Activated CD4-positive, alpha-beta memory T cell treated with anti-CD3 and anti-CD28 coated beads, Interleukin-2, amount 10 ng/mL, durations not matched to agents 7 days and 5 days (primary cell): ENCODE measurements at regions not wholly inside any gene's neighbourhood (a gene's known extent, or its start where the extent isn't known, plus 50 kb on each side); places are given as distances from the start of the nearest gene placed in this dataset.

Source experiments
- CTCF ChIA-PET: fragments of 350-600 bp; sonication (Branson Sonifier 250); formaldehyde crosslinking; loops from one replicate; lab custom pipeline; 2021; ENCODE audit warnings: antibody characterized with exemption, inconsistent platforms; lab: Charles Lee
- POLR2A ChIA-PET: fragments of 350-600 bp; sonication (Branson Sonifier 250); formaldehyde crosslinking; loops from one replicate; lab custom pipeline; 2021; ENCODE audit warnings: antibody characterized with exemption; lab: Charles Lee
- DNase-seq: peaks from one replicate; pipeline ENCODE4 v3.0.0-alpha.2; 2020
- H3K27ac Mint-ChIP-seq: one replicate; pipeline ENCODE4 v1.8.0; 2021; ENCODE audit warnings: mild to moderate bottlenecking, mixed read lengths
- H3K27me3 Mint-ChIP-seq: one replicate; pipeline ENCODE4 v1.8.0; 2021; ENCODE audit warnings: mixed read lengths
- H3K36me3 Mint-ChIP-seq: one replicate; pipeline ENCODE4 v1.8.0; 2021; ENCODE audit warnings: low read depth, mixed read lengths
- H3K4me1 Mint-ChIP-seq: one replicate; pipeline ENCODE4 v1.8.0; 2021; ENCODE audit warnings: mixed read lengths
- H3K4me3 Mint-ChIP-seq: one replicate; pipeline ENCODE4 v1.8.0; 2021; ENCODE audit warnings: mild to moderate bottlenecking, mixed read lengths
- H3K9me3 Mint-ChIP-seq: one replicate; pipeline ENCODE4 v1.8.0; 2021; ENCODE audit warnings: mixed read lengths

DNA sequence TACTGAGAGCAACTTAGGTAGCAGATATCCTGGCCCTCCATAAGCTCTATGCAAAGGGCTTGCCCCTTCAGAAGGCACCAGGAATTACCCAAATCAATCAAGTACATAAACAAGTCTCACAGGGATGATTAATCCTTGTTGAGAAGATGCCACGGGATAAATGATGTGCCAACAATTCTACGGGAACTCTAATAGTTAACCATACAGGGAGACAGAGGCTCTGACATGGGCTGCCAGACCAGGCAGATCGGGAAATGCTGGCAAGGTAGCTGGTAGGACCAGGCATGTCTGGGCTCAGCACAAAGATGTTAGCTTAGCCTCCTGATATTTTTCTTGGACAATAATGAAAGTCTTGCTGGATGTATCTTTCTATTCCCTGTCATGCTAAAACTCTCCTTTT is 249.3 kb upstream of the THBS1 start:
- ChIA-PET CTCF (interaction anchor here (1.3 kb wide), 1 partner anchor 425 kb away, joined by 3 read pairs; no protein-coding TSS in a partner anchor), POLR2A (no interaction called here)
- H3K4me3 Mint-ChIP-seq: no peak overlapping the region
- H3K36me3 Mint-ChIP-seq: no peaks in the 10 kb centered on the region
- H3K9me3 Mint-ChIP-seq: no peaks in the 10 kb centered on the region
- H3K4me1 Mint-ChIP-seq: no peaks in the 10 kb centered on the region
- no peak for DNase-seq
- peaks cover 13% of the 10 kb centered on the region for H3K27me3 Mint-ChIP-seq
- H3K27ac Mint-ChIP-seq: no peak overlapping the region

GRCh38 chr15:39332846-39333245 is 248.0 kb upstream of the THBS1 start:
- Mint-ChIP-seq H3K4me1 (no peaks in the 10 kb centered on the region), H3K36me3 (no peaks in the 10 kb centered on the region), H3K27me3 (peaks cover 11% of the 10 kb centered on the region), H3K9me3 (no peaks in the 10 kb centered on the region), H3K4me3 (no peak overlapping the region), H3K27ac (no peak overlapping the region)
- ChIA-PET POLR2A (no interaction called here), CTCF (interaction anchor here (1.3 kb wide), 1 partner anchor 424 kb away, joined by 3 read pairs; no protein-coding TSS in a partner anchor)
- DNase-seq: no peak

- no peak for DNase-seq
- CTCF ChIA-PET: no interaction called here
- Mint-ChIP-seq H3K4me1 (no peaks in the 10 kb centered on the region), H3K27ac (no peak overlapping the region), H3K4me3 (no peak overlapping the region), H3K36me3 (no peaks in the 10 kb centered on the region), H3K27me3 (peaks cover 12% of the 10 kb centered on the region), H3K9me3 (no peaks in the 10 kb centered on the region)
- POLR2A ChIA-PET: no interaction called here
Measured at GRCh38 chr15:39333393-39333792, 247.5 kb upstream of the THBS1 start.

DNA sequence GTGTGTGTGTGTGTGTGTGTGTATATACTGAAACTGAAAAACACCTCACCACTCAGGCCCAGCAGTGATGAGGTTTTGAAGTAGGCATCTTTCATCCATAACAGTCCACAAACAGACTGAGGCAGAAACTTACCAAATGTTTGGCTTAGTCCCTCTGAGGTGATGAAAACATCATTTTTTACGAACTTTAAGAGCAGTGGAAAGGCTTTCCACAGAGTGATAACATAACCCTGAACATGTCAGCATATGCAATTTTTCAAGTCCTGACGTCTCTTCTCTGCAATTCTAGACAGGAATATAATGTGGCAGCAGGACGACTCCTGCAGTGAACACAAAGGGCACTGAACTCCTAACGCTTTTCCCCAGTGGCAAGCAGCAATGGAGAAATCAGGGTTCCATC is 247.0 kb upstream of the THBS1 start:
- Mint-ChIP-seq H3K9me3 (no peaks in the 10 kb centered on the region), H3K27me3 (peaks cover 12% of the 10 kb centered on the region), H3K4me1 (no peaks in the 10 kb centered on the region), H3K36me3 (no peaks in the 10 kb centered on the region), H3K27ac (no peak overlapping the region), H3K4me3 (no peak overlapping the region)
- no peak for DNase-seq
- ChIA-PET CTCF (no interaction called here), POLR2A (no interaction called here)

DNA sequence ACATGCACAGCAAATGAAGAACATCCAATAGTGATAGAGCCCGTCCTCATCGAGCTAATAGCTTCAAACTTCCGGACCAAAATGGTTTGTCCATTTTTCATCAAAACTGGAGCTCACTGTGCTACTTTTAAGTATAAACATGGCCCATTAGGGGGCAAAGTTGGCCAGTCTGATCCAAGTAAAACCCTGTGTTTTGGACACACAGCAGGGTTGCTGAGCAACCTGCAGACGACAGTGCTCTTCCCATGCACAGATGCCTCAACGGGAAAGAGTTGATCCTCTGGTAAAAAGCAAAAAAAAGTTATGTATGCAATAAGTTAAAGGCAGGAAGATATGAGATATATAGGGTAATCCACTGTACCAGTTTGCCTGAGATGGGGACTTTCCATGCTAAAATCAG is 244.0 kb upstream of the THBS1 start:
- Mint-ChIP-seq H3K27ac (no peak overlapping the region), H3K9me3 (no peaks in the 10 kb centered on the region), H3K36me3 (no peaks in the 10 kb centered on the region), H3K4me3 (no peak overlapping the region), H3K4me1 (no peaks in the 10 kb centered on the region), H3K27me3 (peaks cover 16% of the 10 kb centered on the region)
- POLR2A ChIA-PET: no interaction called here
- no peak for DNase-seq
- CTCF ChIA-PET: no interaction called here

DNA sequence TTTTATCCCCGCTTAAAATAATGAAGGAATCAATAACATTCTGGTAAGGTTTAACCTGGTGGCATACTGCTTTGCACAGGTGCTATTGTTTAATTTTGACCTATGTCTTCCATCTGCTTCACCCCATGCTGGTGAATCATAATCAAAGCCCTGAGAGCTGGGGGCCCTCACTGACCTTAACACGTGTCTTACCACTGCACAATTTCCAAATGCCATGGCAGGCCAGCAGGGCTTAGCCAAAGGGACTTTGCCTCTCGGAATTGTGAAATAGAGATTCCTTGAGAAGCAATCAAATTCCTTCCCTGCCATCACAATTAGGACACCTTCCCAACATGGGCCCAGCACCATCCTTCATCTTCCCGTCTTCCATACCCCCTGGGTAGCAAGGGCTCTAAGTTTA is 242.6 kb upstream of the THBS1 start:
- ChIA-PET CTCF (no interaction called here), POLR2A (no interaction called here)

DNA sequence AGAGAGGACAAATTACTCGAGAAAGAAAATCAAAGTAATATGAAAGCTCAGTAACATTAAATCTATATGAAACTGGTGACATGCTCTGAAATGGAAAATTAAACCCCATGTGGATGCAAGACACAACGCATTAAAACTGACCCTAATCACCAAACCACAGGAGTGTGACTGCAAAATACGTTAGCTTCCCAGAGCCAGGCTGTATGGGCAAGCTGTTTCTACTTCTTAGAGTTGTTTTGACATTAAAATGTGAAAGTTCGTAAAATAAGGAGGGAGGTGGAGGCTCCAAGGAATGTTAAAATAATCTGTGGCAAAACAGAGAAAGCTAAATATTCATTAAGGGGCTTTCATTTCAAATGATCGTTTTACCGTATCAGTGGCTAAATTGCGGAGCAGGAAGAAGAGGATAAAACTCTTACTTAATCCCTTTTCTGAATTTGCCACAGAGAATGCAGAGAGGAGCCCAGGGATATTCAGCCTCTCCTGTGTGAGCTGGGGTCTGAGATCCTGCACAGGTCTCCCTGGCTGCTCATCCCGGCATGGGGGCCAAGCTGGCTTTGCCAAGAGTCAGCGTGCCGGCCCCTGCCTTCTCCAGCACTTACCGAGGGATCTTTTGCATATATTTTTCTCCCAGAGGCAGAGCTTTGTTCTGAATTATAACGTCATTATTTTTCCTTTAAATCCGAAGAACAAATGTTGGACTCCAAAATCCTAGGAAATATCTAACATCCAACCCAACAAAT is 239.8 kb upstream of the THBS1 start:
- CTCF ChIA-PET: no interaction called here
- no peak overlapping the region for H3K27ac Mint-ChIP-seq
- no peak overlapping the region for H3K4me3 Mint-ChIP-seq
- no peaks in the 10 kb centered on the region for H3K36me3 Mint-ChIP-seq
- no peaks in the 10 kb centered on the region for H3K4me1 Mint-ChIP-seq
- POLR2A ChIA-PET: no interaction called here
- DNase-seq: no peak
- no peaks in the 10 kb centered on the region for H3K9me3 Mint-ChIP-seq
- peaks cover 19% of the 10 kb centered on the region for H3K27me3 Mint-ChIP-seq

More for the DNA sequence above, 242.6 kb upstream of the THBS1 start:
- H3K9me3 Mint-ChIP-seq: no peaks in the 10 kb centered on the region
- peaks cover 16% of the 10 kb centered on the region for H3K27me3 Mint-ChIP-seq
- no peak for DNase-seq
- no peak overlapping the region for H3K27ac Mint-ChIP-seq
- H3K36me3 Mint-ChIP-seq: no peaks in the 10 kb centered on the region
- H3K4me1 Mint-ChIP-seq: no peaks in the 10 kb centered on the region
- H3K4me3 Mint-ChIP-seq: no peak overlapping the region

GRCh38 chr15:39344662-39345141 is 236.2 kb upstream of the THBS1 start:
- H3K9me3 Mint-ChIP-seq: no peaks in the 10 kb centered on the region
- H3K27ac Mint-ChIP-seq: no peak overlapping the region
- no peaks in the 10 kb centered on the region for H3K4me1 Mint-ChIP-seq
- peaks cover 19% of the 10 kb centered on the region for H3K27me3 Mint-ChIP-seq
- DNase-seq: no peak
- ChIA-PET CTCF (no interaction called here), POLR2A (no interaction called here)
- H3K4me3 Mint-ChIP-seq: no peak overlapping the region
- no peaks in the 10 kb centered on the region for H3K36me3 Mint-ChIP-seq

DNA sequence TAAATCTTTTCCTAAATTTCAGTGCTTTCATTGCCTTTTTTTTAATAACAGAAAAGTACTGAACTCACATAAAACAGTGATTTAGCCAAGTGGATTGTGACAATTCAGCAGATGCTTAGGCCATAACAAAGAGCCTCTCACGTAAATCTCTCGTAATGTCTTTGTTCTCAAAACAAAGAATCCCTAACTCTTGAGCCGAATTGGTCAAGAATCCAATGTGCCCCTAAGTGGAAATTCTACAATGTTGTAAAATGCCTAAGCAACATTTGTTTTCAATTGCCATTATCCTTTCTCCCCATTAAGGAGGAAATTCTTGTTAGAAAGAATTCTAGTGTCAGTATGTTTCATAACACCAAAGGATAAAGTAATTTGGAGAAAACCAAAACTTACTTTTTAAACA is 235.7 kb upstream of the THBS1 start:
- DNase-seq: no peak
- ChIA-PET CTCF (no interaction called here), POLR2A (no interaction called here)
- Mint-ChIP-seq H3K4me3 (no peak overlapping the region), H3K27me3 (peaks cover 22% of the 10 kb centered on the region), H3K27ac (no peak overlapping the region), H3K4me1 (no peaks in the 10 kb centered on the region), H3K36me3 (no peaks in the 10 kb centered on the region), H3K9me3 (no peaks in the 10 kb centered on the region)

DNA sequence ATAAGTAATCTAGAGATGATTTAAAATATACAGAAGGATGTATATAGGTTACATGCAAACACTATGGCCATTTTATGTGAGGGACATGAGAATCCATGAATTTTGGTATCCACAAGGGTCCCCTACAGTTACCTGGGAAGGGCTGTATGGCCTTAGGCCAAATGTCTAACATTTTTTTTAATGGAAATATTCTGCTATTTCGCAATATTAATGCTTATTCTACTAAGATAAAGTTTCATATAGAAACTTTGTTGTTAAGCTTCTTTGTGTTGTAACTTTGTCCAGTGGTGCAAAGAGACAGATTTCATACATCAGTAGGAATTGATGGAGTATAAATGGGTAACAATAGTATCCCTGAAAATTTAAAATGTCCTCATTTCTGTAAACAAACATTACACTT is 233.4 kb upstream of the THBS1 start:
- Mint-ChIP-seq H3K4me3 (no peak overlapping the region), H3K4me1 (no peaks in the 10 kb centered on the region), H3K27me3 (peaks cover 17% of the 10 kb centered on the region), H3K36me3 (no peaks in the 10 kb centered on the region), H3K9me3 (no peaks in the 10 kb centered on the region), H3K27ac (no peak overlapping the region)
- ChIA-PET POLR2A (no interaction called here), CTCF (no interaction called here)
- no peak for DNase-seq

- POLR2A ChIA-PET: no interaction called here
- DNase-seq: no peak
- H3K27ac Mint-ChIP-seq: no peak overlapping the region
- no peaks in the 10 kb centered on the region for H3K4me1 Mint-ChIP-seq
- CTCF ChIA-PET: no interaction called here
- H3K4me3 Mint-ChIP-seq: no peak overlapping the region
- H3K27me3 Mint-ChIP-seq: peaks cover 5% of the 10 kb centered on the region
- H3K9me3 Mint-ChIP-seq: no peaks in the 10 kb centered on the region
- H3K36me3 Mint-ChIP-seq: no peaks in the 10 kb centered on the region
Measured at GRCh38 chr15:39350785-39351184, 230.1 kb upstream of the THBS1 start.

- peaks cover 7% of the 10 kb centered on the region for H3K27me3 Mint-ChIP-seq
- no peak overlapping the region for H3K27ac Mint-ChIP-seq
- H3K4me3 Mint-ChIP-seq: no peak overlapping the region
- no peaks in the 10 kb centered on the region for H3K36me3 Mint-ChIP-seq
- ChIA-PET CTCF (no interaction called here), POLR2A (no interaction called here)
- no peaks in the 10 kb centered on the region for H3K4me1 Mint-ChIP-seq
- H3K9me3 Mint-ChIP-seq: no peaks in the 10 kb centered on the region
- no peak for DNase-seq
Measured at GRCh38 chr15:39354189-39354588, 226.7 kb upstream of the THBS1 start.

DNA sequence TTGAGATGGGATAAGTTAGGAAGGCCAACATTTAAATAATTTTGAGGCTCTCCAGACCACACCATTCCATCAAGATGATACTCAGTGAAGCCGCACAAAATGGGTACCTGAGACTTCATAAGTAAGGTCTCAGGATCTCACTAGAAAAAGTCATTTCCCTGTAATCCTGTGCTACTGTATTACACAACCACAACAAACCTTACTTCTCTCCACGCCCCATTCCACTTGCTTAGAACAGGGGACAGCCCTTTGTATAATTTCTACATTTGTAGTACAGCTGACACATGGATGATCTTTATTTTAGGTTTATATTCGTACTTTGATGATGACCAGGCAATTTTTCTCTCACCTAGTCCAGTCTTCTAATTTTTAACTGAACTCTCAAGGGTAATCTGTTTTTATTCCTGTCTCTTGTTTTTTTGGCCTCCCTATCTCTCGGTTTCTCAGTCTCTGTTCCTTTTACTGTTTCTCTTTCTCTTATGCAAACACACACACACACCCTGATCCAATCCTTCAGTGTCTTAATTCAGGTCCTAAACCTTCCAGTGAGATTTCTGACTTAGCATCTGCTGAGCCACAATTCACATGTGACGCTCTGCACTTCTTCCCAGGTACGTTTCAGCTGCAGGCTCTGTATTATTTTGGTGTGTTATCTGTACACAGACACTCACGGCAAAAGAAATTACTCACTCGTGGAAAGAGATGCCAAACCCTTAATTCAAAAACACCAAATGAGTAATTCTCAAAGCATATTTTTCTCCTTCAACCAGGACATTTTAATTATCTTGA is 223.2 kb upstream of the THBS1 start:
- Mint-ChIP-seq H3K36me3 (no peaks in the 10 kb centered on the region), H3K9me3 (no peaks in the 10 kb centered on the region), H3K4me3 (no peak overlapping the region), H3K27me3 (peaks cover 20% of the 10 kb centered on the region), H3K27ac (no peak overlapping the region), H3K4me1 (no peaks in the 10 kb centered on the region)
- CTCF ChIA-PET: no interaction called here
- no peak for DNase-seq
- POLR2A ChIA-PET: no interaction called here
